C4-2B (cell line): ENCODE measurements at regions not wholly inside any gene's neighbourhood (a gene's known extent, or its start where the extent isn't known, plus 50 kb on each side); places are given as distances from the start of the nearest gene placed in this dataset.

Experiments
- CTCF ChIP-seq: fragments of 450-650 bp; conservative IDR thresholded peaks from 2 replicates; pipeline ENCODE4 v1.5.1; 2017; ENCODE audit warnings: mild to moderate bottlenecking
- ZFX ChIP-seq: fragments of 450-650 bp; IDR thresholded peaks from 2 replicates; pipeline ENCODE4 v1.6.1; 2017

- TF ChIP-seq CTCF = no peak
- no peak for TF ChIP-seq ZFX
Measured at GRCh38 chr1:97014426-97014825, 292.8 kb downstream of the PTBP2 start.
